ENCODE measurements at regions not wholly inside any gene's neighbourhood (a gene's known extent, or its start where the extent isn't known, plus 50 kb on each side); places are given as distances from the start of the nearest gene placed in this dataset.

- no peak for DNase-seq (ENCODE audit: low read depth in 2 of 2)
Observed at GRCh38 chr16:64058685-64059084, 1063.2 kb downstream of the CDH11 start.

GRCh38 chr16:64051824-64052223 is 1070.0 kb downstream of the CDH11 start:
- DNase-seq (ENCODE audit: low read depth in 2 of 2): no peak

GRCh38 chr16:64047878-64048277 is 1074.0 kb downstream of the CDH11 start:
- no peak for DNase-seq (ENCODE audit: low read depth in 2 of 2)

GRCh38 chr16:64047207-64047606 is 1074.7 kb downstream of the CDH11 start:
- no peak for DNase-seq (ENCODE audit: low read depth in 2 of 2)

- DNase-seq (ENCODE audit: low read depth in 2 of 2): no peak
Observed at GRCh38 chr16:64035337-64035736, 1086.5 kb downstream of the CDH11 start.

- DNase-seq (ENCODE audit: low read depth in 2 of 2): no peak
Observed at GRCh38 chr16:64019339-64019738, 1102.5 kb downstream of the CDH11 start.

GRCh38 chr16:64017796-64018195 is 1104.1 kb downstream of the CDH11 start:
- no peak for DNase-seq (ENCODE audit: low read depth in 2 of 2)

- no peak for DNase-seq (ENCODE audit: low read depth in 2 of 2)
Observed at GRCh38 chr16:64013856-64014255, 1108.0 kb downstream of the CDH11 start.

GRCh38 chr16:64012166-64012565 is 1109.7 kb downstream of the CDH11 start:
- DNase-seq (ENCODE audit: low read depth in 2 of 2): no peak

- no peak for DNase-seq (ENCODE audit: low read depth in 2 of 2)
Observed at GRCh38 chr16:64011650-64012049, 1110.2 kb downstream of the CDH11 start.

GRCh38 chr16:64008131-64008530 is 1113.7 kb downstream of the CDH11 start:
- no peak for DNase-seq (ENCODE audit: low read depth in 2 of 2)

- DNase-seq (ENCODE audit: low read depth in 2 of 2): no peak
Observed at GRCh38 chr16:64004116-64004515, 1117.7 kb downstream of the CDH11 start.

- DNase-seq (ENCODE audit: low read depth in 2 of 2): no peak
Observed at GRCh38 chr16:63995025-63995424, 1126.8 kb downstream of the CDH11 start.

- no peak for DNase-seq (ENCODE audit: low read depth in 2 of 2)
Observed at GRCh38 chr16:63983401-63983800, 1138.5 kb downstream of the CDH11 start.

- DNase-seq (ENCODE audit: low read depth in 2 of 2): no peak
Observed at GRCh38 chr16:63982741-63983140, 1139.1 kb downstream of the CDH11 start.

- no peak for DNase-seq (ENCODE audit: low read depth in 2 of 2)
Observed at GRCh38 chr16:63982110-63982509, 1139.8 kb downstream of the CDH11 start.

- DNase-seq (ENCODE audit: low read depth in 2 of 2): no peak
Observed at GRCh38 chr16:63981639-63982038, 1140.2 kb downstream of the CDH11 start.

- no peak for DNase-seq (ENCODE audit: low read depth in 2 of 2)
Observed at GRCh38 chr16:63980763-63981162, 1141.1 kb downstream of the CDH11 start.

GRCh38 chr16:63978240-63978639 is 1143.6 kb downstream of the CDH11 start:
- DNase-seq (ENCODE audit: low read depth in 2 of 2): no peak

- DNase-seq (ENCODE audit: low read depth in 2 of 2): no peak
Observed at GRCh38 chr16:63976345-63976744, 1145.5 kb downstream of the CDH11 start.

GRCh38 chr16:63975669-63976068 is 1146.2 kb downstream of the CDH11 start:
- no peak for DNase-seq (ENCODE audit: low read depth in 2 of 2)

GRCh38 chr16:63967966-63968365 is 1153.9 kb downstream of the CDH11 start:
- no peak for DNase-seq (ENCODE audit: low read depth in 2 of 2)

- no peak for DNase-seq (ENCODE audit: low read depth in 2 of 2)
Observed at GRCh38 chr16:63960321-63960720, 1161.5 kb downstream of the CDH11 start.

- DNase-seq (ENCODE audit: low read depth in 2 of 2): no peak
Observed at GRCh38 chr16:63947022-63947421, 1174.8 kb downstream of the CDH11 start.

GRCh38 chr16:63945806-63946205 is 1176.1 kb downstream of the CDH11 start:
- DNase-seq (ENCODE audit: low read depth in 2 of 2): no peak
